HG03439 (cell line): ENCODE measurements at regions not wholly inside any gene's neighbourhood (a gene's known extent, or its start where the extent isn't known, plus 50 kb on each side); places are given as distances from the start of the nearest gene placed in this dataset.

ENCODE experiments used
- ATAC-seq: cut with Tn5 transposase; IDR thresholded peaks from one replicate; pipeline ENCODE4 v1.9.1; 2021; ENCODE audit warnings: mild to moderate bottlenecking, moderate library complexity; ENCODE audit not compliant: unreplicated experiment

GRCh38 chr20:10724449-10725173, 50.8 kb upstream of the JAG1 start:
- no peak for ATAC-seq

DNA sequence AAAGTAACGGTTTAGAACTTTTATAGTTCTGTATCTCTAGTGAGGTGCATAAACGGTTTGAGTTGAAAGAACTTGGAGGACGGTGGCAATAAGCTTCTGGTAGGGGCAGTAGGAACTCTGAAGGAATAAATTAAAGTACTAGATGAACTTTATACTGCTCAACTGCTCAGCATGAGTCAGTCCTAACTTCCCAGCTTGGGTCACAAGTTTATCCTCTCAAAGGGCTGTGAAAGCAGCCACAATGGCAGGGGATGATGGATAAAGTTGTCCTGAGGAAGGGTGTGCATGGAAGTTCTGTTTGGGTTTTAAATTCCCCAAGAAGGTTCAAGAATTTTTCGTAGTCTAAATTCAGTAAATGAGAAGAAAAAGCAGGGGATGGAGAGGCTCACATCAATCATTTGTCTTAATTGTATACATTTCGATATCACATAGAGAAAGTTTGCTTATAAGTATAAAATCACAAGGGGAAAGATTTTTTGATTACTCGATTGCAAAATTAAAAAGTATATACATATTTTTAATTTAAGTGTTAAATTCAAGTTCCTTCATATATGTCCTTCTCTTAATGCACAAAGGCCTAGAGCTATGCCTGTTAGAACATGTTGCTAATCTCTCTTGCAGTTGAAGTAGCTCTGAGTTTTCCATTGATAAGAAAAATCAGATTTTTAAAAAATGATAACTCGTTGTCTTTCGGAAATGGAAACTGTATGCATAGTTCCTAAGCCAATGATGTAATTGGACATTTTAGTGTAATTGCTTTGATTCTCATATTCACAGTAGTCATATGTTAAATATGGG, 55.3 kb upstream of the JAG1 start:
- ATAC-seq, result no peak

DNA sequence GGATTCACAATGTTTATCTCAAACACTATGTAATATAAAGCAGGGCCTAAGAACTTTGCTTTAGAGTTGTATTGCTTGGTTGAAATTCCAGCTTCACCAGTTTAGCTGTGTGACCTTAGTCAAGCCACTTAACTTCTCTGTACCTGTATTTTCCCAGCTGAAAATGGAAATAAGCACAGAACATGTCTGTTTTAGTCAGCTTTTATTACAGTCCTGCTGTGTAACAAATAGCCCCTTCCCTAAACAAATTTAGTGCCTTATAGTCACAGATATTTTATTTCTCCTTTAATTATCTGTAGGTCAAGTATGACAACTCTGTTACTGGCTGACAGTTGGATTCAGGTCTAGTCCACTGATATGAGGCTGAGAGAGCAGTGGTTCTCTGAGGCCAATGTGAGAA, 56.0 kb upstream of the JAG1 start:
- ATAC-seq, result no peak

- no peak for ATAC-seq
Measured at GRCh38 chr20:10730629-10731183, 56.9 kb upstream of the JAG1 start.

- ATAC-seq, result no peak
Measured at GRCh38 chr20:10731190-10731965, 57.6 kb upstream of the JAG1 start.

DNA sequence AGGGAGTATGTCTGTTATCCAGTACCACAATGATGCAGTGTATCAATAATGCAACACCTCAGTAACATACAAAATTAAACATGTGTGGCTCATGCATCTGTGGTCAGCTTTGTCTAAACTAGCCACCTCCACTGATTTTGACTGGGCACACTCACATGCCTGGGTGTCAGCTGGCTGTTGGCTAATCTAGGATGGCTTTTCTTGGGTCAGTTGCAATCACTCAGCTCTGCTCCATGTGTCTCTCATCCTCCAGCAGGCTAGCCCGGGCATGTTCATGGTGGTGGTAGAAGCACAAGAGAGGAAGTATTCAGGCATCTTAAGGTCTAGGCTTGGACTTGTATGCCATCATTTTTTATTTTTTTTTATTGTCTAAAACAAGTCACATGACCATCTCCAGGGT, 59.3 kb upstream of the JAG1 start:
- no peak for ATAC-seq

- ATAC-seq, result no peak
Measured at GRCh38 chr20:10735195-10735949, 61.6 kb upstream of the JAG1 start.

GRCh38 chr20:10739134-10739533, 65.3 kb upstream of the JAG1 start:
- no peak for ATAC-seq

DNA sequence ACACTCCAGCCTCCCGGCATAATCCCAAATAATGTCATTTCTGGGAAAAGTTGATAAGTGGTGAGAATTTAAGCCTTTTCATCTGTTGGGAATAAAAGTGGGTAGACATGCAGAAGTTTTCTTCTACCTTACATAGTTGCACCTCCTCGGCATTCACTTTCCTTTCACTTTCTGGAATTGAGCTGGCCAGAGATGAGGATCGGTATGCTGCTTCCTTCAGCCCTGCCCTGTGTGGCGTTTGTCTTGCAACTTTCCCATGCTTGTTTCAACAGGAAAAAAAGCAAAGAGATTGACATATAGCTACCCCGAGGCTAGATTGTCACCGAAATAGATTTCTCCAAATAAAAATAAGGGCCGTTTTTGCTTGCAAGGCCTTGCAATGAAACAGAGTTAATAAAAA, 65.8 kb upstream of the JAG1 start:
- no peak for ATAC-seq

DNA sequence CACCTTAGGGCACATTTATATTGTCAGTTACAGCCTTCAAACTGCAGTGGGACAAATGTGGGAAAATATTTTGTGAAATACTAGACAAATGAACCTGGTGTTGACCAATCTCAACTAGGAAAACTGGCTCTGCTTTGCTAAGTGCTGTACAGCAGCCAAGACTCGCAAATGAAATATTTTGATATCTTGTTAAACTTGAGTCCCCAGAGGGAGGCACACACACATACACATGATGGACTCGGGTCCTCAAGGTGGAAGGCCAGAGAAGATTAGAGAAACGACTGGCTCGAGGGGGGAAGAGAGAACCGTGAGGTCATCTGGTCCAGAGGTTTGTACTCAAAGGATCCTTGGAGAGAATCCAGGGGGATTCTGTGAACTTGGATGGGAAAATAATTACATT, 67.3 kb upstream of the JAG1 start:
- no peak for ATAC-seq

DNA sequence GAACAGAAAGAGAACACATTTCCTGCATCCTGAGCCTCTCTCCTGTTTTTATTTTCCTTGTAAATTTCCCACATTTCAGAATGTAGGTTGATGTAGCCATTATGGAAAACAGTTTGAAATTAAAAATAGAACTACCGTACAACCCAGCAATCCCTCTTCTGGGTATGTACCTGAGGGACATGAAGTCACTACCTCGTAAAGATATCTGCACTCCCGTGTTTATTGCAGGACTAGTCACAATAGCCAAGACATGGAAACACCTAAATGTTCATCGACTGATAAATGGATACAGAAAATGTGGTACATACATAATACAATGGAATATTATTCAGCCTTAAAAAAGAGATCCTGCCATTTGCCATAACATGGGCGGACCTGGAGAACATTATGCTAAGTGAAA, 72.0 kb upstream of the JAG1 start:
- no peak for ATAC-seq

GRCh38 chr20:10747019-10747418, 73.2 kb upstream of the JAG1 start:
- ATAC-seq, result no peak

DNA sequence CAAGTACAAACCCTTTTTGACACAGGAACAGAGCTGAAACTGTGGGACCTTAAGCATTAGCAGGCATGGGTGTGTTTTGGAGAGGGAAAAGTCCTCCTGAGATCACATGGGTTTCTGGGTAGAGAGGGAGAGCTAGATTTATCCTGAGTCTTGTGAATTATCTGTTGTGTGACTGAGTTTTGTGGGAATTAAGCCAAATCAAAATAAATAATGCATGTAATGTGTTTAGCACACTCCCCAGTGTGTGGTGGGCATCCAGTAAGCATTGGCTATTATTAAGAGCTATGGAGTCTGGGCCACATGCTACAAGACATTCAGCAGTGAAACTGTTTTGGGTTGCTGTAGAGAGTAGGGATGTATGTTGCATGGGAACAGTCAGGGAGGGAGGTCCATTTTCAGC, 75.3 kb upstream of the JAG1 start:
- no peak for ATAC-seq

DNA sequence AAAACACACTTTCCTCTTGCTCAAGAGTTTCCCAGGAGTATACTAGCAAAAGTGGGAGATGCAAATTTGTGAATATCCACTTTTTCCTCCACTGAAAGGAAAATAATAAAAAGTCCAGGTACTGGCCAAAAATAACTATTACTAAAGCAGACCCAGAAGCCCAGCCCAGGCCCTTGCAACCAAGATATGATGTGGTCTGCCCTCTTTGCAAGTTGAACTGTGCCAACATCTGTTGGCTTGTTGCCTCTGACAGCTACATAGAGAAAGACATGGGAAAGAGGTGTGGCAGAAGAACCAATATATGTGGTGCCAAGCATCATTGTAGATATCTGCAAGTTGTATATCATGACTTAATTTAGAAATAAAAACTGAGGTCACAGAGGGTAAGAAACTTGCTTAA, 78.4 kb upstream of the JAG1 start:
- no peak for ATAC-seq

- ATAC-seq, result no peak
Measured at GRCh38 chr20:10754824-10755223, 81.0 kb upstream of the JAG1 start.

- no peak for ATAC-seq
Measured at GRCh38 chr20:10758446-10758845, 84.6 kb upstream of the JAG1 start.

GRCh38 chr20:10761232-10761631, 87.4 kb upstream of the JAG1 start:
- no peak for ATAC-seq

DNA sequence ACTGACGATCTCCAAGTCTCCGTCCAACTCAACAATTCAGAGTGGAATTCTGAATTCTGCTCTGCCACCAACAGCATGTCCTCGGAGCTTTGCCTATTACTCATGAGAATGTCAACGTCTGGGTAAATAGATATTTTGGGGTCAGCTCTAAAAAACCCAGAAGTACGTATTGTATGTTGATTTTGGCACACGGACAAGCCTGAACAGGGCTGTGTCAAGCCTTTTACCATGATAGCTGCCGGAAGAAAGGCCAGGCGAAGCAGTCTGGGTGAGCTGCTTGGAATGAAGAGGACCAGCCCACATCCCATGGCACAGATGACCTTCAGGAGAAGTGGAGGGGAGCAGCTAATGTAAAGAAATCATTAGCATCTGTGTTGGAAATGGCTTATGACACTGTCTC, 88.0 kb upstream of the JAG1 start:
- no peak for ATAC-seq

GRCh38 chr20:10762216-10762615, 88.4 kb upstream of the JAG1 start:
- ATAC-seq, result no peak

DNA sequence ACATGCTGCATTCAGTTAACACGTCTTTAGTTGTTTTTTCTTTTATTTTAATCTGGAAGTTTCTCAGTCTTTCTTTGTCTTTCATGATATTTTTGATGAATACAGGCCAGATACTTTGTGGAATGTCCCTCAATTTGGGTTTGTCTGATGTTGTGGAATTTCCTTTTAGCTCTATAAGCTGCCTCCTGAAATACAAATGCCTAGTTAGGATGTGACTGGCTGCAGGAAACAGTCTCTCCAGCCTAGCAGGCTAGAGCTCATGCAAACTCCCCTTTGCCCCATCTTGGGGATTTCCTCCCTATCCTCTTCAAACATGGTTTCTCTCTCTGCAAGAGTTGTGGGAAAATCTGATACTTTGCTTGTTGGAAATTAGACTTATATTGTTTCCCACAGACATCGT, 89.3 kb upstream of the JAG1 start:
- no peak for ATAC-seq

DNA sequence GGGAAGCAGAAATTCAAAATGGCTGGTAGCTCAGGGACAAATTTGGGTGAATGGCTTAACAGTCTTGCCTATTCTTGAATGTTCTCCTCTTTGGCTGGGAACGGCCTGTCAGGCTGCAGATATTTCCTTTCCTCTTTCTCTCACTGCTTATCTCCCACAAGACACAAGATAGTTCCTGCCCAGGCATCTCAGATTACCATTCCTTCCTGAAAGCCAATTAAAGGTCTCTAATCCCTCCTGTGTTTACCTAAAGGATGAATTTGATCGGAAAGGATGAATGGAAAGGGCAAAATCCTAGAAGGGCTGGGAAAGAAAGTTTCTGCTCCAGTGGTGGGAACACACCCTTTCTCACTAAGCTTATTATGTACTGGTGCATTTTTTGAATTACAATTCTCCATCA, 95.9 kb upstream of the JAG1 start:
- no peak for ATAC-seq
